Calu3 (cell line): ENCODE measurements at regions not wholly inside any gene's neighbourhood (a gene's known extent, or its start where the extent isn't known, plus 50 kb on each side); places are given as distances from the start of the nearest gene placed in this dataset.
A peak's percentile ranks its signal among the peaks of the same experiment; 100 is the strongest.

Experiments
- BruUV-seq: library from RNA; stranded (reverse); fragments of 400-500 nt; replicated peaks from 2 replicates; lab custom pipeline; 2021; lab: Mats Ljungman, UMichigan
- CTCF ChIA-PET: fragments of 300-600 bp; sonication (Branson Sonifier 250); formaldehyde crosslinking; loops from one replicate; lab custom pipeline; 2022; ENCODE audit warnings: antibody characterized with exemption; lab: Charles Lee
- DNase-seq: peaks from one replicate; pipeline ENCODE4 v3.0.0; 2022
- H3K27ac Mint-ChIP-seq: one replicate; pipeline ENCODE4 v1.8.0; 2022; ENCODE audit warnings: mixed read lengths; ENCODE audit not compliant: unreplicated experiment
- H3K27me3 Mint-ChIP-seq: one replicate; pipeline ENCODE4 v1.8.0; 2022; ENCODE audit warnings: mixed read lengths; ENCODE audit not compliant: unreplicated experiment
- H3K36me3 Mint-ChIP-seq: one replicate; pipeline ENCODE4 v1.8.0; 2022; ENCODE audit warnings: mild to moderate bottlenecking, moderate library complexity, mixed read lengths; ENCODE audit not compliant: insufficient read depth, unreplicated experiment
- H3K4me1 Mint-ChIP-seq: one replicate; pipeline ENCODE4 v1.8.0; 2022; ENCODE audit warnings: mild to moderate bottlenecking, low read depth, mixed read lengths; ENCODE audit not compliant: unreplicated experiment
- H3K4me3 Mint-ChIP-seq: one replicate; pipeline ENCODE4 v1.8.0; 2022; ENCODE audit warnings: mild to moderate bottlenecking, low read depth, moderate library complexity, mixed read lengths; ENCODE audit not compliant: unreplicated experiment
- H3K9me3 Mint-ChIP-seq: one replicate; pipeline ENCODE4 v1.8.0; 2022; ENCODE audit warnings: low read depth, mixed read lengths; ENCODE audit not compliant: unreplicated experiment
- CTCF ChIP-seq: fragments of 200-600 bp; IDR thresholded peaks from one replicate; pipeline ENCODE4 v1.8.0; 2022; ENCODE audit warnings: antibody characterized with exemption; ENCODE audit not compliant: unreplicated experiment
- intact Hi-C: fragments of 100-400 bp; cut with micrococcal nuclease; formaldehyde crosslinking; loops from one replicate; pipeline ENCODE4 v1.10.0; 2022; ENCODE audit not compliant: unreplicated experiment

GRCh38 chr11:93906486-93906885 lies 56.1 kb upstream of the VSTM5 start:
- BruUV-seq = no TSS peak
- CTCF ChIA-PET = no interaction called here
- Mint-ChIP-seq H3K27ac (no peak overlapping the region), H3K4me3 (no peak overlapping the region), H3K4me1 (peaks cover 7% of the 10 kb centered on the region), H3K9me3 (peaks cover 2% of the 10 kb centered on the region), H3K27me3 (no peaks in the 10 kb centered on the region), H3K36me3 (no peaks in the 10 kb centered on the region)
- TF ChIP-seq CTCF = no peak
- DNase-seq = no peak
- intact Hi-C loops = no loop called here

- Mint-ChIP-seq H3K9me3 (peaks cover 2% of the 10 kb centered on the region), H3K4me3 (no peak overlapping the region), H3K4me1 (peaks cover 7% of the 10 kb centered on the region), H3K27me3 (no peaks in the 10 kb centered on the region), H3K27ac (no peak overlapping the region), H3K36me3 (no peaks in the 10 kb centered on the region)
- TF ChIP-seq CTCF = no peak
- CTCF ChIA-PET = no interaction called here
- no TSS peak for BruUV-seq
- intact Hi-C loops = no loop called here
- no peak for DNase-seq
Observed at GRCh38 chr11:93907901-93908300, 57.5 kb upstream of the VSTM5 start.

- intact Hi-C loops = no loop called here
- peaks cover 7% of the 10 kb centered on the region for H3K4me1 Mint-ChIP-seq
- TF ChIP-seq CTCF = no peak
- H3K27ac Mint-ChIP-seq = no peak overlapping the region
- peaks cover 2% of the 10 kb centered on the region for H3K9me3 Mint-ChIP-seq
- peak; percentile 2 for DNase-seq
- no TSS peak for BruUV-seq
- no peak overlapping the region for H3K4me3 Mint-ChIP-seq
- H3K36me3 Mint-ChIP-seq = no peaks in the 10 kb centered on the region
- CTCF ChIA-PET = interaction anchor here (0.7 kb wide), 1 partner anchor 13 kb away, joined by 4 read pairs; no protein-coding TSS in a partner anchor
- H3K27me3 Mint-ChIP-seq = no peaks in the 10 kb centered on the region
Observed at GRCh38 chr11:93908689-93909088, 58.3 kb upstream of the VSTM5 start.

GRCh38 chr11:93917673-93918072 lies 67.3 kb upstream of the VSTM5 start:
- CTCF ChIA-PET = no interaction called here
- no peaks in the 10 kb centered on the region for H3K4me1 Mint-ChIP-seq
- no peaks in the 10 kb centered on the region for H3K36me3 Mint-ChIP-seq
- no peak overlapping the region for H3K4me3 Mint-ChIP-seq
- peaks cover 23% of the 10 kb centered on the region for H3K27me3 Mint-ChIP-seq
- no TSS peak for BruUV-seq
- intact Hi-C loops = no loop called here
- H3K9me3 Mint-ChIP-seq = no peaks in the 10 kb centered on the region
- DNase-seq = no peak
- TF ChIP-seq CTCF = no peak
- no peak overlapping the region for H3K27ac Mint-ChIP-seq
